Osteoblast (primary cell): ENCODE measurements at regions not wholly inside any gene's neighbourhood (a gene's known extent, or its start where the extent isn't known, plus 50 kb on each side); places are given as distances from the start of the nearest gene placed in this dataset.
A peak's percentile ranks its signal among the peaks of the same experiment; 100 is the strongest.

Source experiments
- DNase-seq: peaks from one replicate; pipeline ENCODE4 v3.0.0; 2011; ENCODE audit warnings: low spot score, mixed read lengths; ENCODE audit not compliant: insufficient read length; ENCODE audit errors: missing footprints
- H2AFZ ChIP-seq: 2 replicates; pipeline ENCODE4 v1.6.0; 2011; ENCODE audit warnings: mild to moderate bottlenecking, low read length
- H3K27ac ChIP-seq: 2 replicates; pipeline ENCODE4 v1.5.1; 2011; ENCODE audit warnings: mild to moderate bottlenecking, low read depth, low read length, moderate library complexity
- H3K27me3 ChIP-seq: 2 replicates; pipeline ENCODE4 v1.6.0; 2012; ENCODE audit warnings: mild to moderate bottlenecking, control low read depth, inconsistent platforms, low read length, moderate library complexity; ENCODE audit not compliant: insufficient read depth
- H3K36me3 ChIP-seq: 2 replicates; pipeline ENCODE4 v1.5.1; 2011; ENCODE audit warnings: mild to moderate bottlenecking, low read length, control low read depth, moderate library complexity; ENCODE audit not compliant: insufficient read depth
- H3K4me1 ChIP-seq: 2 replicates; pipeline ENCODE4 v1.5.1; 2011; ENCODE audit warnings: mild to moderate bottlenecking, low read length, control low read depth, moderate library complexity; ENCODE audit not compliant: insufficient read depth
- H3K4me2 ChIP-seq: 2 replicates; pipeline ENCODE4 v1.6.0; 2011; ENCODE audit warnings: mild to moderate bottlenecking, low read length; ENCODE audit not compliant: insufficient read depth
- H3K4me3 ChIP-seq: fragments of 200-600 bp; sonication (generic); 3 replicates; pipeline ENCODE4 v1.5.1; 2012; ENCODE audit warnings: mild to moderate bottlenecking, low read length, inconsistent platforms; ENCODE audit not compliant: insufficient read depth
- H3K79me2 ChIP-seq: 2 replicates; pipeline ENCODE4 v1.6.0; 2012; ENCODE audit warnings: mild to moderate bottlenecking, low read length, control low read depth, inconsistent platforms; ENCODE audit not compliant: insufficient read depth
- H3K9me3 ChIP-seq: 2 replicates; pipeline ENCODE4 v1.5.1; 2011; ENCODE audit warnings: low read depth, low read length, control low read depth
- H4K20me1 ChIP-seq: 2 replicates; pipeline ENCODE4 v1.6.0; 2012; ENCODE audit warnings: mild to moderate bottlenecking, low read length, control low read depth; ENCODE audit not compliant: insufficient read depth
- TF ChIP-seq, protein P1 (sequence below): IDR thresholded peaks from 2 replicates; pipeline ENCODE4 v1.5.1; 2011; ENCODE audit warnings: mild to moderate bottlenecking, low read depth, low read length, moderate library complexity; ENCODE audit errors: extremely low read depth

DNA sequence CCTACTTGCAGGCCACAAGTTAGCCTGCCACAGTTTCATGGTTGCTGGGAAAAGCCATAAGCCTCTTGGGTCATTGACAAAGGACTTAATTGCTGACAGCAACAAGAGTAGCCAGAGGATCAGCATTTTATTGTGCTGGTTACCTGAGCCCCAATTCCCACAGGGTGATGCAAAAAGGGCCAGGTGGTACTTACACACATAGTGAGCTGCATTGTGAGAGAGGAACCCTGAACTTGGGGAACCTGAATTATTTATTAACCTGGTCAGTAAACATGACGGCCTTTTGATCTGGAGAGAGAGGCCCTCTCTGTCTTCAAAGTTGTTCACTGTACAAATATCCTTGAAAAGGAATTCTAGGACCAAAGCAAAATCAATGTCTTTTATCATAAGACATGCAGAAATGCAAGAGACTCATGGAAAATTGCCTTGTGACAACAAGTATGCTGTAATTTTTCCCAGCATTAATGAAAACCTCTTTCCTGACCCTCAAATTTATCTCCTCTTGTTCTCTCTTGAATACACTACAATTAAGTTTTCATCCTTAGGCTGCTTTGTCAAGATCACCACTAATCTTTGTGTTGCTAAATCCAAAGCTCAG is 102.9 kb upstream of the PHYHIPL start:
- no peaks in the 10 kb centered on the region for H3K9me3 ChIP-seq
- H4K20me1 ChIP-seq, result no peaks in the 10 kb centered on the region
- TF ChIP-seq, protein P1, sequence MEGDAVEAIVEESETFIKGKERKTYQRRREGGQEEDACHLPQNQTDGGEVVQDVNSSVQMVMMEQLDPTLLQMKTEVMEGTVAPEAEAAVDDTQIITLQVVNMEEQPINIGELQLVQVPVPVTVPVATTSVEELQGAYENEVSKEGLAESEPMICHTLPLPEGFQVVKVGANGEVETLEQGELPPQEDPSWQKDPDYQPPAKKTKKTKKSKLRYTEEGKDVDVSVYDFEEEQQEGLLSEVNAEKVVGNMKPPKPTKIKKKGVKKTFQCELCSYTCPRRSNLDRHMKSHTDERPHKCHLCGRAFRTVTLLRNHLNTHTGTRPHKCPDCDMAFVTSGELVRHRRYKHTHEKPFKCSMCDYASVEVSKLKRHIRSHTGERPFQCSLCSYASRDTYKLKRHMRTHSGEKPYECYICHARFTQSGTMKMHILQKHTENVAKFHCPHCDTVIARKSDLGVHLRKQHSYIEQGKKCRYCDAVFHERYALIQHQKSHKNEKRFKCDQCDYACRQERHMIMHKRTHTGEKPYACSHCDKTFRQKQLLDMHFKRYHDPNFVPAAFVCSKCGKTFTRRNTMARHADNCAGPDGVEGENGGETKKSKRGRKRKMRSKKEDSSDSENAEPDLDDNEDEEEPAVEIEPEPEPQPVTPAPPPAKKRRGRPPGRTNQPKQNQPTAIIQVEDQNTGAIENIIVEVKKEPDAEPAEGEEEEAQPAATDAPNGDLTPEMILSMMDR, result no peak
- no peak overlapping the region for H3K4me3 ChIP-seq
- no peak overlapping the region for H3K27ac ChIP-seq
- H3K4me2 ChIP-seq, result no peak overlapping the region
- no peaks in the 10 kb centered on the region for H3K36me3 ChIP-seq
- H3K4me1 ChIP-seq, result no peaks in the 10 kb centered on the region
- no peak for DNase-seq
- no peaks in the 10 kb centered on the region for H3K79me2 ChIP-seq
- peaks cover 9% of the 10 kb centered on the region for H3K27me3 ChIP-seq
- H2AFZ ChIP-seq, result no peak overlapping the region

DNA sequence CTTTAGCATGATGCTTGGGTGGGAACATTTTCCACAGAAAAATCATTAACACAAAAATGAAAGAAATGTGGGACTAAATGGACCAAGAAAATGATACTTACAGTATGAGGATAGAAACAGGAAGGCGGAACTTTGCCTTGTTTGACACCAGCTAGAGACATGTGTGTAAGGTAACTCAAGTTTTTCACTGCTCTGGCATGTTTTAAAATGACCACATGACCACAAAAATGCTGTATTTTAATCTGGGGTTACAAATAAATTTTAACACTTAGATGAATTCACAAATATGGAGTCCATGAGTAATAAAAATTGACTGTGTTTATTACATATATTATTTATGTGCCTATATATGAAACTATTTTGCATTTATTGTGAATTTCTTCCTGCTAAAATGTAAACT is 100.9 kb upstream of the PHYHIPL start:
- H3K36me3 ChIP-seq, result no peaks in the 10 kb centered on the region
- no peak overlapping the region for H3K4me2 ChIP-seq
- no peaks in the 10 kb centered on the region for H3K9me3 ChIP-seq
- no peaks in the 10 kb centered on the region for H3K79me2 ChIP-seq
- no peak overlapping the region for H3K4me3 ChIP-seq
- TF ChIP-seq, protein P1, result no peak
- no peaks in the 10 kb centered on the region for H4K20me1 ChIP-seq
- no peak overlapping the region for H3K27ac ChIP-seq
- DNase-seq, result no peak
- no peak overlapping the region for H2AFZ ChIP-seq
- peaks cover 9% of the 10 kb centered on the region for H3K27me3 ChIP-seq
- H3K4me1 ChIP-seq, result peaks cover 15% of the 10 kb centered on the region

DNA sequence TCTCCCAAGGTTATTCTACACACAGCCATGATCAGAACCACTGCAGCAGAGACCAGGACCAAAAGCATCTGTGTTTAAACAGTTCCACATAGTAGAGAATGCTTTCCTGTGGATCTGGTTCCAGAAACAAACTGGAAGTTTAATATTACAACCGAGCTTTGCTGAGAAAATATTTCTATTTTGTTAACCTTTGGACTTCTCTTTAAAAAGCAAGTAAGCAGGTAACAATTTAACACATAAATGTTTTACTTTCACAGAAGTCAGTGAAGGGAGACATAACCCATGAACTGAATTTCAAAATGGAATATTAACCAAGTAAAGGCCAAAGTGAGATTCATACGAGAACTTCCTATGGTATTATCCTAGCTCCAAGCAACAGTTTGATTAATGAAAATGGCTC is 98.6 kb upstream of the PHYHIPL start:
- H4K20me1 ChIP-seq, result no peaks in the 10 kb centered on the region
- H3K9me3 ChIP-seq, result no peaks in the 10 kb centered on the region
- DNase-seq, result no peak
- no peaks in the 10 kb centered on the region for H3K36me3 ChIP-seq
- H2AFZ ChIP-seq, result no peak overlapping the region
- TF ChIP-seq, protein P1, result no peak
- peaks cover 15% of the 10 kb centered on the region for H3K4me1 ChIP-seq
- H3K27ac ChIP-seq, result no peak overlapping the region
- H3K27me3 ChIP-seq, result peaks cover 16% of the 10 kb centered on the region
- no peak overlapping the region for H3K4me3 ChIP-seq
- no peaks in the 10 kb centered on the region for H3K79me2 ChIP-seq
- no peak overlapping the region for H3K4me2 ChIP-seq

DNA sequence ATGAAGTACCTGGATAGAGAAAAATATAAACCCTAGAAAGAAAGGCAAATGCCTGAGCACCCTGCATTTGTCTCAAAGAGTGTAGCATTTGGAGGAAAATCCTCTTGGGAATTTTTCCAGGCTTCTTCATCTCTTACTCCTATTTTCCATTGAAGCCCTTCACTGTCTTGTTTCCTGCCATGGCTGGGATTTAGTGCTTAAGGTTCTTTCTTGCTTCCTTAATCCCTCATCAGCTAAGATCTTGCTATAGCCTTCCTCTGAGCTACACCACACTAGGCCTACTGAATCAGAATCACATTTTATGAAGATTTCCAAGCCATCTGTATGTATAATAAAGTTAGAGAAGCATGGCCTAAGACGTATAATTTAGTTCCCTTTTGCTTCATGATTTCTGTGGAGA is 97.5 kb upstream of the PHYHIPL start:
- Histone ChIP-seq H2AFZ (no peak overlapping the region), H3K4me3 (no peak overlapping the region), H4K20me1 (no peaks in the 10 kb centered on the region), H3K36me3 (no peaks in the 10 kb centered on the region), H3K27me3 (peaks cover 12% of the 10 kb centered on the region), H3K9me3 (no peaks in the 10 kb centered on the region), H3K79me2 (no peaks in the 10 kb centered on the region), H3K27ac (no peak overlapping the region), H3K4me1 (peaks cover 15% of the 10 kb centered on the region), H3K4me2 (peak overlapping the region; percentile 46)
- TF ChIP-seq, protein P1, result no peak
- DNase-seq, result no peak
